BLaER1 treated with 17β-estradiol and CSF1 and Interleukin-3, amounts not matched to agents 10 nM and 100 nM (cell line): ENCODE measurements at regions not wholly inside any gene's neighbourhood (a gene's known extent, or its start where the extent isn't known, plus 50 kb on each side); places are given as distances from the start of the nearest gene placed in this dataset.

Source experiments
- H3K27ac ChIP-seq, 11 experiments: shearing (Covaris generic); formaldehyde crosslinking; 2 replicates each; pipeline ENCODE4 v1.8.1; 2022
- H3K27me3 ChIP-seq, 11 experiments: shearing (Covaris generic); formaldehyde crosslinking; 2 replicates each; pipeline ENCODE4 v1.8.1; 2022
- H3K36me3 ChIP-seq, 11 experiments: shearing (Covaris generic); formaldehyde crosslinking; 2 replicates each; pipeline ENCODE4 v1.8.1; 2022
- H3K4me1 ChIP-seq, 10 experiments: shearing (Covaris generic); formaldehyde crosslinking; 2 replicates each; pipeline ENCODE4 v1.8.1; 2022
- H3K4me2 ChIP-seq, 11 experiments: shearing (Covaris generic); formaldehyde crosslinking; 2 replicates each; pipeline ENCODE4 v1.8.1; 2022
- H3K4me3 ChIP-seq, 10 experiments: shearing (Covaris generic); formaldehyde crosslinking; 2 replicates each; pipeline ENCODE4 v1.8.1; 2022
- H3K9ac ChIP-seq, 11 experiments: shearing (Covaris generic); formaldehyde crosslinking; 2 replicates each; pipeline ENCODE4 v1.8.1; 2022
- H3K9me3 ChIP-seq, 11 experiments: shearing (Covaris generic); formaldehyde crosslinking; replicated peaks in 1 of 11; 2 replicates each; pipeline ENCODE4 v1.8.1; 2022
- H4K20me1 ChIP-seq, 11 experiments: shearing (Covaris generic); formaldehyde crosslinking; 2 replicates each; pipeline ENCODE4 v1.8.1; 2022
- Cebpa-rat ChIP-seq, 11 experiments: shearing (Covaris generic); IDR thresholded peaks; 2 replicates each; pipeline ENCODE4 v1.8.1; 2022

- Histone ChIP-seq H3K9me3 (0 out of 22 replicates have a peak, but pooled peaks cover 0 to 6% (median 0%) of the 10 kb centered on the region in 11 experiments), H3K27ac (no peak overlapping the region), H3K27me3 (no peaks in the 10 kb centered on the region), H4K20me1 (no peaks in the 10 kb centered on the region), H3K4me3 (no peak overlapping the region), H3K36me3 (no peaks in the 10 kb centered on the region), H3K4me2 (no peak overlapping the region), H3K9ac (no peak overlapping the region), H3K4me1 (0 out of 20 replicates have a peak, but pooled peaks cover 0 to 1% (median 0%) of the 10 kb centered on the region in 10 experiments)
- no peak for TF ChIP-seq Cebpa-rat (IDR thresholded peaks at IDR 0.05)
Measured at GRCh38 chr5:2306711-2307110, 424.0 kb upstream of the IRX4 start.

- H3K4me2 ChIP-seq: no peak overlapping the region
- no peak overlapping the region for H3K4me3 ChIP-seq
- H3K4me1 ChIP-seq: 0 out of 20 replicates have a peak, but pooled peaks cover 0 to 5% (median 0%) of the 10 kb centered on the region in 10 experiments
- no peak for TF ChIP-seq Cebpa-rat (IDR thresholded peaks at IDR 0.05)
- H3K9me3 ChIP-seq: no peaks in the 10 kb centered on the region
- no peaks in the 10 kb centered on the region for H3K27me3 ChIP-seq
- no peaks in the 10 kb centered on the region for H4K20me1 ChIP-seq
- H3K9ac ChIP-seq: no peak overlapping the region
- no peaks in the 10 kb centered on the region for H3K36me3 ChIP-seq
- H3K27ac ChIP-seq: no peak overlapping the region
Measured at GRCh38 chr5:2303431-2304100, 420.8 kb upstream of the IRX4 start.

- no peak overlapping the region for H3K4me3 ChIP-seq
- no peaks in the 10 kb centered on the region for H3K36me3 ChIP-seq
- no peak overlapping the region for H3K9ac ChIP-seq
- H3K27ac ChIP-seq: no peak overlapping the region
- H3K4me1 ChIP-seq: 0 out of 20 replicates have a peak, but pooled peaks cover 0 to 5% (median 0%) of the 10 kb centered on the region in 10 experiments
- TF ChIP-seq Cebpa-rat (IDR thresholded peaks at IDR 0.05): no peak
- H4K20me1 ChIP-seq: no peaks in the 10 kb centered on the region
- no peaks in the 10 kb centered on the region for H3K27me3 ChIP-seq
- H3K9me3 ChIP-seq: no peaks in the 10 kb centered on the region
- no peak overlapping the region for H3K4me2 ChIP-seq
Measured at GRCh38 chr5:2302169-2302568, 419.4 kb upstream of the IRX4 start.

- H3K4me2 ChIP-seq: no peak overlapping the region
- no peaks in the 10 kb centered on the region for H4K20me1 ChIP-seq
- no peak overlapping the region for H3K4me3 ChIP-seq
- H3K4me1 ChIP-seq: 0 out of 20 replicates have a peak, but pooled peaks cover 0 to 5% (median 0%) of the 10 kb centered on the region in 10 experiments
- H3K9ac ChIP-seq: no peak overlapping the region
- no peak for TF ChIP-seq Cebpa-rat (IDR thresholded peaks at IDR 0.05)
- H3K9me3 ChIP-seq: no peaks in the 10 kb centered on the region
- no peaks in the 10 kb centered on the region for H3K27me3 ChIP-seq
- H3K27ac ChIP-seq: no peak overlapping the region
- H3K36me3 ChIP-seq: no peaks in the 10 kb centered on the region
Measured at GRCh38 chr5:2300861-2301574, 418.3 kb upstream of the IRX4 start.

- H3K9ac ChIP-seq: no peak overlapping the region
- H3K27ac ChIP-seq: no peak overlapping the region
- H3K27me3 ChIP-seq: no peaks in the 10 kb centered on the region
- H3K9me3 ChIP-seq: no peaks in the 10 kb centered on the region
- H3K36me3 ChIP-seq: no peaks in the 10 kb centered on the region
- TF ChIP-seq Cebpa-rat (IDR thresholded peaks at IDR 0.05): no peak
- no peak overlapping the region for H3K4me2 ChIP-seq
- no peak overlapping the region for H3K4me3 ChIP-seq
- no peaks in the 10 kb centered on the region for H4K20me1 ChIP-seq
- H3K4me1 ChIP-seq: 0 out of 20 replicates have a peak, but pooled peaks cover 0 to 5% (median 0%) of the 10 kb centered on the region in 10 experiments
Measured at GRCh38 chr5:2300421-2300820, 417.7 kb upstream of the IRX4 start.

- H3K4me3 ChIP-seq: no peak overlapping the region
- no peak overlapping the region for H3K4me2 ChIP-seq
- H3K4me1 ChIP-seq: 0 out of 20 replicates have a peak, but pooled peaks cover 0 to 5% (median 0%) of the 10 kb centered on the region in 10 experiments
- no peak overlapping the region for H3K27ac ChIP-seq
- H3K27me3 ChIP-seq: no peaks in the 10 kb centered on the region
- H3K9me3 ChIP-seq: no peaks in the 10 kb centered on the region
- H3K9ac ChIP-seq: no peak overlapping the region
- H3K36me3 ChIP-seq: no peaks in the 10 kb centered on the region
- H4K20me1 ChIP-seq: no peaks in the 10 kb centered on the region
- TF ChIP-seq Cebpa-rat (IDR thresholded peaks at IDR 0.05): no peak
Measured at GRCh38 chr5:2299388-2300220, 416.9 kb upstream of the IRX4 start.

GRCh38 chr5:2298781-2299180, 416.1 kb upstream of the IRX4 start:
- Histone ChIP-seq H3K4me3 (no peak overlapping the region), H3K36me3 (no peaks in the 10 kb centered on the region), H4K20me1 (no peaks in the 10 kb centered on the region), H3K9me3 (peaks cover 0 to 4% (median under 1%) of the 10 kb centered on the region in 11 experiments; a peak in 5 of 22 replicates), H3K27ac (no peak overlapping the region), H3K27me3 (no peaks in the 10 kb centered on the region), H3K4me2 (no peak overlapping the region), H3K9ac (no peak overlapping the region), H3K4me1 (0 out of 20 replicates have a peak, but pooled peaks cover 0 to 5% (median 0%) of the 10 kb centered on the region in 10 experiments)
- TF ChIP-seq Cebpa-rat (IDR thresholded peaks at IDR 0.05): no peak

GRCh38 chr5:2297991-2298390, 415.3 kb upstream of the IRX4 start:
- Histone ChIP-seq H3K4me3 (no peak overlapping the region), H3K9ac (no peak overlapping the region), H3K27me3 (no peaks in the 10 kb centered on the region), H3K27ac (no peak overlapping the region), H3K36me3 (no peaks in the 10 kb centered on the region), H3K4me1 (0 out of 20 replicates have a peak, but pooled peaks cover 0 to 5% (median 0%) of the 10 kb centered on the region in 10 experiments), H3K4me2 (no peak overlapping the region), H4K20me1 (no peaks in the 10 kb centered on the region), H3K9me3 (peaks cover under 1 to 9% (median 7%) of the 10 kb centered on the region in 11 experiments; a peak in 10 of 22 replicates)
- no peak for TF ChIP-seq Cebpa-rat (IDR thresholded peaks at IDR 0.05)

GRCh38 chr5:2295476-2295875, 412.8 kb upstream of the IRX4 start:
- Histone ChIP-seq H3K9me3 (peaks cover 3 to 27% (median 14%) of the 10 kb centered on the region in 11 experiments; a peak in 12 of 22 replicates), H4K20me1 (no peaks in the 10 kb centered on the region), H3K36me3 (no peaks in the 10 kb centered on the region), H3K9ac (no peak overlapping the region), H3K4me2 (no peak overlapping the region), H3K4me3 (no peak overlapping the region), H3K27me3 (no peaks in the 10 kb centered on the region), H3K27ac (no peak overlapping the region), H3K4me1 (no peaks in the 10 kb centered on the region)
- TF ChIP-seq Cebpa-rat (IDR thresholded peaks at IDR 0.05): no peak
